ENCODE measurements at regions not wholly inside any gene's neighbourhood (a gene's known extent, or its start where the extent isn't known, plus 50 kb on each side); places are given as distances from the start of the nearest gene placed in this dataset.
"Not testable (repeated sequence)": the region's sequence is repeated elsewhere in the genome, so short reads cannot be mapped to it uniquely, and the experiment has no call there.

DNA sequence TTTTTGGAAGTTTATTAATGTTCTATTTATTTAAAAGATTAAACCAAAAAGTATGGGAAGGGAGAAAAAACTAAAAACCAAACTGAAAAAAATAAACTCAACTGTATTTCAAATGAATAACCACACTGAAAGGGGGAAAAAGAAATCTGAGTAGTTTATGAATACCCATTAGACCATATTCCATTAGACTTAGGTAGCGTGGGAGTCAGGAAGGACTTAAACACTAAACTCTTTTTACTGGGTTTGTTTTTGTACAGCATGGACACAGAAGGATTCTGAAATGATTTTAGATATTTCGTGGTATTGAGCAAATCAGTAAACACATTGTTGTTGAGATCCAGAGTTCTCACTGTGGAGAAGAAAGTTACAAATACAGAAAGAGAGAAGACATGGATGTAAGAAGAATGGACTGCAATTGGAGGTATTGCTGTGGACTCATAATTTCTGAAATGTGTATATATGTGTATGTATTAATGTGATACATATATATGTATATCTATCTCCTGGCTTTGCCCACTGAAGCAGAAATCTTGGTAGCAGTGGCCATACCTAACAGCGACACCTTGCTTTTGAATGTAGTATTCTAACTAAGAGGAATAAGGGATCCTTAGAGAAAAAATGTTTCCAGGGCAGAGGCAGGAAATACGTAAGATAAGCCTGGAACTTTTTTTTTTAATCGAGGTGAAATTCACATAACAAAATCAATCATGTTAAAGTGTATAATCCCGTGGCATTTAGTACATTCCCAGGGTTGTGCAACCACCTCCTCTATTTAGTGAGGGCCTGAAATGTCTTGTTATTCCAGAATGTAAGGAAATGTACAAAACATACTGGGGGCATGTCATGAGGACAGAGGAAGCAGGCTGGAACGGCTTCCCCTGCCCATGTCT, 228.8 kb downstream of the SMARCA2 start:
- no peak for DNase-seq (ENCODE audit: low spot score)

DNA sequence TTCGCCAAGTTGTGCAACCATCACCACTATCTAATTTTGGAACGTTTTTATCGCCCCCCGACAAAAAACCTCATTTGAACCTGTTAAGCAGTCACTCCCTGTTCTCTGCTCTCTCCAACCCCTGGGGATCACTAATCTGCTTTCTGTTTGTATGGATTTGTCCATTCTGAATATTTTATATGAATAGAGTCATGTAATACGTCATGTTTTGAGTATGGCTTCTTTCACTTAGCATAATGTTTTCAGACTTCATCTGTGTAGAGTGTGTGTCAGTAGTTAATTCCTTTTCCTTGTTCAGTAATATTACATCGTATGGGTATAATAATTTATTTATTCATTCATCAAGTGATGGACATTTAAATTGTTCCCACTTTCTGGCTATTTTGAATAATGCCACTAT, 232.2 kb downstream of the SMARCA2 start:
- DNase-seq (ENCODE audit: low spot score) = no peak

DNA sequence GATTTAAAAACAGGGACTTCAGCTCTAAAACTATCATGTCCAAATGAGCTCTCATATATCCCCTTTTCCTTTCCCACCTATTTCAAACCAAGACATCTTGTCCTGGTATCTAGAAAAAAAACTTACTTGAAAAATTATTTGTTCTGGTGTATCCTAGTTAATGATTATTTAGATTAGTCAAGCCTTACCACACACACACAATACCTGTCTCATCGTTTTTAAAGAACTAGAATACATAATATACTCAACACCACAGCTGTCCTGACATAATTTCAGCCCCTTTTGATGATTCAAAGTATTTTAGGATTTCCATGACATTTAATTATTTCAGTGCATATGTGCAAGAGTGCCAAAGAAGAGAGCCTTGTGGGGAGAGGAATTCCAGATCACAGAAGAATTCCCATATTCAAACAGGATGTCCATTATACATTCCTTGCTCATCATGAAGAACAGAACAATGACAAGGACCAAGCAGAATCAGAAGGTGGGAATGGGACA, 233.7 kb downstream of the SMARCA2 start:
- no peak for DNase-seq (ENCODE audit: low spot score)

DNA sequence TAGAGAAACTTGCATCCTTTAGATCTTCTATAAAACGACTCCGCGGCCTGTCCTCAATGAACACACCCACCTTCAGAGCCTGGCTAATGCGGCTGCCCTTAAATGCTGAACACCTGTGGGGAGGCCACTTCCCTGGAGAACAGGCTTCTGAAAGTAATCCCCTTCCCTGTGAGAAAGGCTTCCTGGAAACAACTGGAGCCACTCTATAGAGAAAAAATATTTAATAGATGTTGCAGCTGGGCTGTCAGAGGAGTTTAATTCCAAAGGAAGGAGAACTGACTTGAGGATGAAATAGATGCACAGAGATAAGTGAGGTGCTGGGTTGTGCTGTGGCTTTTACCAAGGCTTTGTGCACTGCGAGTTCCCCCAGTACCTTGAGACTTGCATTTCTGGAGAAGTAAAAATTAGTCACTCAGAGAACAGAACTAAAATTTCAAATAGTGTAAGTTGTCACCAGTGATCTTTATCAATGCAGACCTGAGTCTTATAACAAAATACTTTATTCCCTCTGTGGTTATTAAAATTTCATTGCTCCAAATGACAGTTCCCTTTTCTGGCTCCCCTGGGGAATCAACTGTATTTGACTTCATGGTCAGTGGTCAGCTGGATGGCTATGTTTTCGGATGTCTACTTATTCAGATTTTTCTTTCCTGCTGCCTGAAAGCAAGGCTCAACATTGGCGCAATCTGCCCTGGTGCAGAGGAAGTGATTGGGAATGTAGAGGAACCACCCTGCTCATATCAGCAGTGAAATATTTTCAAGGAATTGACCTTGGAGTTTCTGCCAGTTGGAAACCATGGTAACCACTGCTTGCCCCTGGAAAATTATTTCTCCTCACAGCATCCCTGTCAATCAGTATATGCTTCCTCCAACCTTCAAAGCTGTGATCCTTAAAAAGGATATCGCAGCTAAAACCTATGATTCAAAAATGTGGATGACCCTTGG, 238.8 kb downstream of the SMARCA2 start:
- no peak for DNase-seq (ENCODE audit: low spot score)

DNA sequence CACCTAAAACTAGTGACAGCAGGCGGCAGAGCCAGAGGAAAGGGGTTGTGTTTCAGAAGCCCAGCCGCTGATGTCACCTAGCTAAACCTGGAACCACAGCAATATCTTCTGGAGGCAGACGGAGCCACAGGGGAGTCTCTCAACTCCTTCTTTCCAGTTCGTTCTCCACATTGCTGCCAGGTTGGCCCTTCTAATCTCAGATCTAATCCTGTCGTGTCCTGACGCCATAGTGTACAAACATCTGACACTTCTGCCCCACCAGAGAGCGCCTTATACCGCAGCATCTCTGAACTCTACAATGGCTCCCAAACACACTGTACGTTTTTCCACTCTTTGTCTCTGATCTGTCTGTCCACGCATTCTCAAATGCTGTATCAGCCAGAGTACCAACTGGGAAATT, 240.0 kb downstream of the SMARCA2 start:
- DNase-seq (ENCODE audit: low spot score) = no peak

DNA sequence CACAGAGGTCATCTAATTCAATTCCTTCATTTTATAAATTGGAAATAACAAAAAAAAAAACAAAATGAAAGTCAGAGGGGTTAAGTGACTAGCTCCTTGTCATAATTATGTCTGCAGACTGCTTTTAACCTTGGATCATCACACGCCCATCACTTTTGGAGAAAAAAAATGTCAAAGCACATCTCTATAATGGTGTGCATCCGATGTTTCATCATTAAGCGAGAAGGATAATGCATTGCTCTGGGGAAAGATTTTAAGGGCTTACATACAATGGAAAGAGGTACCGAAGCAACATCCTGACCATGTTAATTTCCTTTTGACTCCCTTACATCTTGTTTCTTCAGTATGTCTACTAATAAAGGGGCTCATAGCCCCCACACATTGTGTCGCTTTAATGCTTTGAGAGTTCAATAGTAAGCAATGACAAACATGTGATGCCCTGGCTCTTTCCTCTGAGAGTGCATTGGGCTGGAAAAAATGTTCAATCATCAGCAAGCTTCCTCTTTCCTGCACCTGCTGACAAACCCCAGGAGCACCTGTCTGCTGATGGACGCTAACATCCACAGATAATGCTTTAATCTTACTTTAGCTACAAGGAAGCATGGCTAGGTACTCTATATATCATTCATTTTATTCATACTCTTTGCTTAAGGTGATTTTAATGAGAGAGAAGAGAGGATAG, 242.2 kb downstream of the SMARCA2 start:
- DNase-seq (ENCODE audit: low spot score) = no peak

DNA sequence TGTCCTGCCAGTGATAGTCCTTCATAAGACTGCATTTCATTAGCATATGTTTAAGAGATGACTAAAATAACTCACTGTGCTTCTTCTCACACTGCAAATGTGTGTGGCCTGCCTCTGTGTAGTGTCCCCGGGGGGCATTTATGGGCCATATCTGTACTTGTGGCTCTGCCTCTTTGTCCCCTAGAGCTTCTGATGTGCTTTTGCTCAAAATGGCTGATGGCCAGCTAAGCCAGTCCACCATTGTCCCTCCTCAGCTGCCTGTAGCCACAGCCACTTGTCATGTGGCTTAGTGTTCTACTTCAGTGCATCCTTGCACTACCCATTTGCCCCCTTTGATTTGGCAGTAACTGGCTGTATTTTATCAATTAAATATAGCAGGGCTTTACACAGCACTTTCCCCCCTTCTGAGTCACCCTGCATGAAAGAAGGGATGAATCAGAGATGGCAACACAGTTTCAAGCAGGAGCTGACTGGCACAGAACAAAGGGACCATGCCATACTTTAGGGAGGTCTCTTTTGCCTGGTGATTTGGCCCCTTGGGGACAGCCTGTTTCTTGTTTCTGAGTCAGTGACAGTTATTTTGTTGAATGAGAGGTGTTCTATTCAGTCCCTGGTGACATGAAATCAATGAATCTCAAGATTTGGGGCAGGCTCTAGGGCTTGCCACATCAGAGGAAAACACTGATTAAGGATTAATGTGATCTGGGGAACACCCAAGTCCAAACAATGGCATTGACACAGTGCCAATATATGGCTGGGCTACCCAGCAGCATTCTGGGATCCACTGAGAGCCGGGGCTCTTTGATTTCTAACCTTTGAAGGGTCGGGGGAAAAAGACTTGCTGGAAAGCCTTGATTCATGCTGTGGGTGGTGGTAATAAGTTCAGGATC, 245.5 kb downstream of the SMARCA2 start:
- DNase-seq (ENCODE audit: low spot score) = no peak

DNA sequence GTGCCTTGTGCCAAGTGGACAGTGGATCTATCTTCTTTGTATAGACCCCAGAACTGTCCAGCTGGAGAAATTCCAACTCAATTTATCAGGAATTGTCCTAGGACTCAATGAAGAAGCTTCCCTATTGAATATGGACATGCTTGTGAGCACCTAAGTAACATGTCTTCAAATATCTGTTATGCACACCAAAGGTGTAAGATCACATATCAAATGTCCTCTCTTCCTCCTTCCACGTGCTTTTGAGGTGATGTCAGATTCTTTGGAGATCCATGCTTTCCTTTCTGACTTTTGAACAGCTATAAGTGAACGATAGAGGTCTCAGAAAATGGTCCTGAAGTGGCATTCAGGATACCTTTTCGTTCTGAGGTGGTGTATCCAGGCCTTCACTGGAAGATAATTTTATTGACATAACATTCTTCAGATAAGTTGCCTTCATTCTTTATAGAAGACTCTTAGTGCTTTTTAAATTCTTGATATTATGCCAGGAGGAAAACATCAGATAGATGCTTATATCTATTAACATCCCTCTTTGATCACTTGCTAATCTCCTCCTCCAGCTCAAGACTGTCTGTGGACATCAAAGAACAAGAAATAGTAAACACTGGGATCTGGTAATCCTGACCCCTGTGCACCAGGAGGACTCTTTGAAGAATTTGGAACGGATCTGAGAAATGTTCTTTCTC, 246.4 kb downstream of the SMARCA2 start:
- no peak for DNase-seq (ENCODE audit: low spot score)

DNA sequence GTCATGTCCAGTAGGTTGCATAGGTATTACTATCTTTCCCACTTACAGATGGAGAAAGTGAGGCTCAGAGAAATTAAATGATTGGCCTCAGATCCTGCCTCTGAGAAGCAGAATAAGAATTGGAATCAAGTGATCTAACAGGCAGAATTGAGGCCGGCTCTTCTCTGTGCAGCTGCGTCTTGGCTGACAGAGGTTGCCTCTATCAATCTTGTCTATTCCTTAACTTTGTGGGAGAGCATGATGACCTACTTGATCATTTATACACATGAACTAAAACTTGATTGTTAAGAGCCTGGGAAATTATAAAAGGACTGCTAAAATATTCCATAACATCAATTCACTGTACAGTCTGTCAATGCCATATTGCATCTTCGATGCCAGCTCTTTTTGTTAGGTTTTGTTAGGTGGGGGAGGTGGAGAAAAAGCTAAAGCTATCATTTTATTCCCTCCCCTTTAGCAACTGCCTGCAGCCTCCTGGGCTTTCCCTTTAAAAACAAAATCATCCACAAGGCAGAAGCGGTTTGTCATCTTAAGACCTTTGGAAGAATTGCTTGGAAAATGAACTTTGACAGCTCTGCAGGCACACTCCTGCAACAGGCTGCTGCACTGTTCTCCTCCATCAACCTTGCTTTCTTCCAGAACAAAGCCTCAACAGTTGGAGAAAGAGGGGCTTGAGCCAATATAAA, 247.4 kb downstream of the SMARCA2 start:
- no peak for DNase-seq (ENCODE audit: low spot score)

DNA sequence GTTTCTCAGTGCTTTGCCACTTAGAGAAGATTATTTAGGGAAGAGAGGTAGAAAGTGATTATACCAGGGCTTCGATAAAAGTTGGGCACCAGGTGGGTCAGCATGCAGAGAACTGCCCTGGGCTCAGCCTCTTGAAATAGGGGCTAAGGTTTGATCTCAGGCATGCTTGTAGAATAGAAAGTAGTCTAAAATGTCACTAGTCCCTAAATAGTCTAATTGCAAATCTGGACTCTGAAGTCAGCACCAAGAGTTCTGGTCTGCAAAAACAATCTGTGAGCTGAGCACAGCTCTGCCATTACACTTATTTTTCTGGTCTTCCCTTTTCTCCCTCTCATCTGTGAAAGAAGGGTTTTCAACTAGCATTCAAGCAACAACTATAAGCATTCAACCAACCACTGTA, 248.0 kb downstream of the SMARCA2 start:
- no peak for DNase-seq (ENCODE audit: low spot score)

DNA sequence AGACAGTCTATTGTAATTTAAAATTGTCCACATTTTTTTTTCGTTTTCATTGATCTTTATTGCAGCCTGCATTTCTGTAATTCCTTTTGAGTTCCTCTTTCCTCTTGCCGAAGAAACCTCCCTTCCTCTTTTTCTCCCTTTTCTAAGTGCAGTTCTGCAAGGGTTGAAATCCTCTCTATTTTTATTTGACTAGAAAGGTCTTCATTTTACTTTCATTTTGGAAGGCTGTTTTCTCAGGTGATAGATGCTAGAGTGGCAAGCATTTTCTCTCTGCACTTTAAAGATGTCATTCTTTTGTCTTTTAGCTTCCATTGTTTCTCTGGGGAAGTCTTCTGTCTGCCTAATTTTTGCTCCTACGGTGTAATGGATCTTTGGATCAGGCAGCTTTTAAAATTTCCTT, 248.5 kb downstream of the SMARCA2 start:
- DNase-seq (ENCODE audit: low spot score) = no peak

DNA sequence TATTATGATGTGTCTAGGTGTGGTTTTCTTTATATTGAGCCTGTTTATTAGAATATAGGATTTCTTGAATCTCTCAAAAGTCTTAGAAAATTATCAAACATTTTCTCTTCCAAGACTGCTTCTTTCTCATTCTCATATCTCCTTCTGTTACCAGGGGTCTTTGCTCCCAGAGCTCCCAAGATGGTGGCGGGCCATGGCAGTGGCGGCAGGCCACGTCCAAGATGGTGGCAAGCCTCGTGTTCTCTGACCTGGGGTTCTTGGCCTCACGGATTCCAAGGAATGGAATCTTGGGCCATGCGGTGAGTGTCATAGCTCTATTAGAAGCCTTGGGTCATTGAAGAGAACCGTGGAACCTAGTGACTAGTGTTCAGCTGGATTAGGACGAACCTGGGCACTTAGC, 248.9 kb downstream of the SMARCA2 start:
- DNase-seq (ENCODE audit: low spot score) = no peak

DNA sequence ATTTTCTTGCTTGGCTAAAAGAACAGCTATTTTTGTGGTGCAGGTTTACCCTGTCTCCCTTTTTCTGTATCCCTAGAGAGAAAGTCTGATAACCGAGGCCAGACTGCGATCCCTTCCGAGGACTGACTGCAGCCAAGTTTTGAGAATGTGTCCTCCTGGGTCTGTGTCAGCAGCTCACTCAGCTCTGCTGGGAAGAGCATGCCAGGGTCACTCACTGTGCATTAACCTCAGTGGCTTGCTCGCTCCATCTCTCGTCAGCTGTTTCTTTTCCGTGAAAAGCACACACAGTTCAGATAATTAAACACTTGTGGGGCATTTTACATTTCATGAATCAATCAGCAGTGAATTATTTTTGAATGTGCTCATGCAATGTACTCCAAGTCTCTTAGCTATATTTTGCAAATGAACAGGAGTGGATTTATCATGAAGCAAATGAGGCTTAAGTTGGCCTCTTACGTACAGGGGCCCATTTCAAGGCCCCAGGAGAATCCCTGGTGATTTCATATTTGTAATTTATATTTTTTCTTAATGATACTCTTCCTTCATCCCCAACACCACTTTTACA, 252.1 kb downstream of the SMARCA2 start:
- DNase-seq (ENCODE audit: low spot score) = no peak

DNA sequence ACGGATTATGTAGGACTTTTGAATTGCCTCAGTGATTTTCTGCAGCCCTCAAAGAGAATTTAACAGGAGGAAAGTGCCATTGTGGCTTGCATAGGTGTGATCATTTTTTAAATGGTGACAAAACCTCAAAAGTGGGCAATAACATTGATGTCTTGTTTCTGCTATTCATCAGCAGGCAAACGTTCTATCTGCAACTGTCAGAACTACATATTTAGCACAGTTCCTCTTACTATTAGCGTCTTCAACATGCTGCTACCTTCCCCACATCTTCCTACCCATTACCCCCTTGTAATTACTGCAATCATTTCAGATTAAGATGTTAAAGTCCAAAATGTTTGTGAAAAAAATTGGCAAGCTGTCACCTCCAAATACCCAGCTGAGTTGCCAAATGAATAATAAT, 254.6 kb downstream of the SMARCA2 start:
- DNase-seq (ENCODE audit: low spot score) = no peak

DNA sequence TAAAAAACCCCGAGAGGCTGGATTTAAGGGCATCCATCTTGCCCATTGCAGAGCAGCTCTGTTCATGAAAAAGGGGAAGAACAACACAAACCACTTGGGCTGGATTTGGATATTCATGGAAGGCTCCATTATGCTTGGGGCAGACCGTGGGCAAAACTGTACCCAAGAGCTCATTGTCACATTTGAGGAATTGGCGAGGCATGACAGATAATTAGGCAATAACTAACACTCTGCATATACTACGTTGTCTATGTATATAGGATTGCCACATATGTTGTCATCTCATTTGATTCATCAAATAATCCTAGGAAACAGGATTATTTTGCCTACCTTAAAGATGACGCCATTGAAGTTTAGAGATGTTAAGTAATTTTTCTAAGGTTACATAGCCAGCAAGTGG, 255.4 kb downstream of the SMARCA2 start:
- no peak for DNase-seq (ENCODE audit: low spot score)

DNA sequence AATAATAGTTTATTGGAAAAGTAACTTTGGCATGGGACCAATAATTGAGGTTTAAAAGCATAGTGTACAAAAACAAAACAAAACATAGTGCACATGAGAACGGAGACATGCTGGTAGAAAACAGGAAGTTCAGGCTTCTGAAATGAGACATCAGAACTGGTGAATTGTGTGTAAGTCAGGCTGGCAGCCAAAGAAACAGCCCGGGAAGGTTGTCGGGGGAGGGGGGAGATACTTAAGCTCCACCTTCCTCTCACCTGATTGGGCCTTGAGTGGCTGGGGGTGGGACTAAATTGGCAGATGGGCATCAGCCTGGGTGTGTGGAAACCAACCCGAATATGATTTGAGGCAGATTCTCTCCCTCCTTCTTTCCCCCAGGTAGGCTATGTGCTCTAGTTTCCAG, 256.3 kb downstream of the SMARCA2 start:
- no peak for DNase-seq (ENCODE audit: low spot score)

DNA sequence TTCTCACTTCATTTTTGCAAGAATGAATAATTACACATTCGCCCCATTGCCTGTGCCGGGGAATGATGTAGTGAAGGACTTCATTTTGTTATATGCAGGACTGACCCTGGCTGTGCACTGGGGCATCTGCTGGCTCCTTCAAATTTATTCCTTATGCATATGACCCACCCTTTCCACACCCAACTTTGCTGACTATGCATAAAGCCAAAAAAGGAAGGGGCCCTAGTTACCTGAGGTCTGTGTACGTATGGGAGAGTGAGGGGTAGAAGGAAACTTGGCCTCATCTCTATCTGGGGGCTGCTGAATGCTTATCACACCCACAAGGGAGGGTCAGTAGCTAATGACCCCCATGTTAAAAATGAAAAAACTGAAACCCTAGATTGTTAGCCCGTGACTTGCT, 259.6 kb downstream of the SMARCA2 start:
- no peak for DNase-seq (ENCODE audit: low spot score)

DNA sequence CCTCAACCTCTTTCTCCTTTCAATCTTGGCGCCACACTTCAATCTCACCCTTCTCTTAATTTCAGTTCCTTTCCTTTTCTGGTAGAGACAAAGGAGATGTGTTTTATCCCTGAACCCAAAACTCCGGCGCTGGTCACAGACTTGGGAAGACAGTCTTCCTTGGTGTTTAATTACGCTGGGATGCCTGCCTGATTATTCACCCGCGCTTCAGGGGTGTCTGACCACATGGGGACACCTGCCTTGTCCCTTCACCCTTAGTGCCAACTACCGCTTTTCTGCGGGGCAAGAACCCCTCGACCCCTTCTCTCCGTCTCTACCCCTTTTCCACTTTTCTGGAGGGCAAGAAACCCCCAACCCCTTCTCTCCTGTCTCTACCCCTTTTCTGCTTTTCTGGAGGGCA, 261.1 kb downstream of the SMARCA2 start:
- no peak for DNase-seq (ENCODE audit: low spot score)

DNA sequence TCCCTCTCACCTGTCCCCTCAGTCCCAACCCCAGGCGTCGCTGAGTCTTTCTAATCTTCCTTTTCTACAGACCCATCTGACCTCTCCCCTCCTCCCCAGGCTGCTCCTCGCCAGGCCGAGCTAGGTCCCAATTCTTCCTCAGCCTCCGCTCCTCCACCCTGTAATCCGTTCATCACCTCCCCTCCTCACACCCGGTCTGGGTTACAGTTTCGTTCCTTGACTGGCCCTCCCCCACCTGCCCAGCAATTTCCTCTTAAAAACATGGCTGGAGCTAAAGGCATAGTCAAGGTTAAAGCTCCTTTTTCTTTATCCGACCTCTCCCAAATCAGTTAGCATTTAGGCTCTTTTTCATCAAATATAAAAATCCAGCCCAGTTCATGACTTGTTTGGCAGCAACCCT, 262.0 kb downstream of the SMARCA2 start:
- not testable (repeated sequence) for DNase-seq (ENCODE audit: low spot score)

DNA sequence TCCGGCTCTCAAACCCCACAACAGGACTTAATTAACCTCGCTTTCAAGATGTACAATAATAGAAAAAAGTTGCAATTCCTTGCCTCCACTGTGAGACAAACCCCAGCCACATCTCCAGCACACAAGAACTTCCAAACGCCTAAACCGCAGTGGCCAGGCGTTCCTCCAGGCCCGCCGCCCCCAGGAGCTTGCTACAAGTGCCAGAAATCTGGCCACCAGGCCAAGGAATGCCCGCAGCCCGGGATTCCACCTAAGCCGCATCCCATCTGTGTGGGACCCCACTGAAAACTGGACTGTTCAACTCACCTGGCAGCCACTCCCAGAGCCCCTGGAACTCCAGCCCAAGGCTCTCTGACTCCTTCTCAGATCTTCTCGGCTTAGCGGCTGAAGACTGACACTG, 262.5 kb downstream of the SMARCA2 start:
- DNase-seq (ENCODE audit: low spot score) = not testable (repeated sequence)

All from CD4-positive, alpha-beta T cell treated with Interleukin-15 for 4 hours (primary cell).